Upper lobe of left lung (tissue), 6 donors: ENCODE measurements at regions not wholly inside any gene's neighbourhood (a gene's known extent, or its start where the extent isn't known, plus 50 kb on each side); places are given as distances from the start of the nearest gene placed in this dataset.

Source experiments
- ATAC-seq, 2 donors: fragments of 200-7000 bp; cut with Tn5 transposase; one replicate each; pipeline ENCODE4 v1.9.1; 2022; ENCODE audit warnings: mild to moderate bottlenecking in 2 of 2, moderate library complexity in 2 of 2; ENCODE audit not compliant: low FRiP score in 2 of 2
- DNase-seq, 2 donors: peaks; one replicate each; pipeline ENCODE4 v3.0.0-alpha.2; 2019 to 2020
- H3K27ac ChIP-seq, 4 donors: fragments of 200-600 bp; sonication (generic); one replicate each; pipeline ENCODE4 v1.5.1; 2016 to 2019
- H3K27me3 ChIP-seq, 4 donors: fragments of 200-600 bp; sonication (generic); one replicate each; pipeline ENCODE4 v1.5.1; 2017 to 2019
- H3K36me3 ChIP-seq, 4 donors: fragments of 200-600 bp; sonication (generic); one replicate each; pipeline ENCODE4 v1.5.1; 2016 to 2019
- H3K4me1 ChIP-seq, 4 donors: fragments of 200-600 bp; sonication (generic); one replicate each; pipeline ENCODE4 v1.5.1; 2018 to 2019
- H3K4me3 ChIP-seq, 4 donors: fragments of 200-600 bp; sonication (generic); one replicate each; pipeline ENCODE4 v1.5.1; 2017 to 2019; ENCODE audit warnings: mild to moderate bottlenecking in 2 of 4, moderate library complexity in 1 of 4
- H3K9me3 ChIP-seq, 4 donors: fragments of 200-600 bp; sonication (generic); one replicate each; pipeline ENCODE4 v1.5.1; 2018 to 2019
- EP300 ChIP-seq, 4 donors: sonication (generic); formaldehyde crosslinking; IDR thresholded peaks; one replicate each; pipeline ENCODE4 v1.5.1; 2017; ENCODE audit warnings: antibody characterized with exemption in 4 of 4, control low read depth in 2 of 4
- POLR2A ChIP-seq, 4 donors: fragments of 450-650 bp; IDR thresholded peaks; one replicate each; pipeline ENCODE4 v1.5.1; 2016 to 2017; ENCODE audit warnings: antibody characterized with exemption in 4 of 4, mild to moderate bottlenecking in 2 of 4
- POLR2AphosphoS5 ChIP-seq, 2 donors: sonication (generic); formaldehyde crosslinking; IDR thresholded peaks; one replicate each; pipeline ENCODE4 v1.5.1; 2017; ENCODE audit warnings: antibody characterized with exemption in 2 of 2
- WGBS, 2 donors: methylation state at CpG; one replicate each; pipeline ENCODE4 v1.1.5; 2017 to 2018; 5-methylcytosine and 5-hydroxymethylcytosine counted together
- TF ChIP-seq, protein P1 (sequence below), 6 experiments: fragments of 450-650 bp in 4 of 6; fragments of 200-600 bp in 2 of 6; sonication (generic) in 2 of 6; IDR thresholded peaks; one replicate each; pipeline ENCODE4 v1.5.1; 2016 to 2019; ENCODE audit warnings: antibody characterized with exemption in 6 of 6
- donor health status: DM: no; HTN: no; CAD: no; lungs with moderate emphysema.
- donor health status: DM: no; HTN: yes; CAD: no; lungs with severe emphysema.

DNA sequence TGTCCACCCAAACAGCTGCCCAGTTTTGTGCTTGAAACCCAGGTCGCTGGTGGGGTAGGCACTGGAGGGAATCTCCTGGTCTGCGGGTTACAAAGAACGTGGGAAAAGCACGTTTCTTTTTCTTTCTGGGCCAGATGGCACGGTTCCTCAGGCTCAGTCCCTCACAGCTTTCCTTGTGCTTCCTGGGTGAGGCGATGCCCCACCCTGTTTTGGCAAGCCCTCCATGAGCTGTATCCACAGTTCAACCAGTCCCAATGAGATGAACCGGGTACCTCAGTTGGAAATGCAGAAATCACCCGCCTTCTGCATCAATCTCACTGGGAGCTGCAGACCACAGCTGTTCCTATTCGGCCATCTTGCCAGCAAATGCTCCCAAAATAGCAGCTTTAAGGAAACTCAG is 51.4 kb upstream of the TMTC2 start:
- no peak overlapping the region for H3K4me3 ChIP-seq
- H3K36me3 ChIP-seq: no peaks in the 10 kb centered on the region
- no peak overlapping the region for H3K27ac ChIP-seq
- no peak for ATAC-seq
- H3K4me1 ChIP-seq: no peaks in the 10 kb centered on the region
- no peaks in the 10 kb centered on the region for H3K27me3 ChIP-seq
- no peak for DNase-seq
- no peaks in the 10 kb centered on the region for H3K9me3 ChIP-seq
- WGBS, 2 donors: 91% methylated on average over 9 of the region's 9 CpGs
- TF ChIP-seq POLR2A (IDR thresholded peaks at IDR 0.05): no peak
- TF ChIP-seq POLR2AphosphoS5 (IDR thresholded peaks at IDR 0.05): no peak
- no peak for TF ChIP-seq EP300 (IDR thresholded peaks at IDR 0.05)
- TF ChIP-seq, protein P1, sequence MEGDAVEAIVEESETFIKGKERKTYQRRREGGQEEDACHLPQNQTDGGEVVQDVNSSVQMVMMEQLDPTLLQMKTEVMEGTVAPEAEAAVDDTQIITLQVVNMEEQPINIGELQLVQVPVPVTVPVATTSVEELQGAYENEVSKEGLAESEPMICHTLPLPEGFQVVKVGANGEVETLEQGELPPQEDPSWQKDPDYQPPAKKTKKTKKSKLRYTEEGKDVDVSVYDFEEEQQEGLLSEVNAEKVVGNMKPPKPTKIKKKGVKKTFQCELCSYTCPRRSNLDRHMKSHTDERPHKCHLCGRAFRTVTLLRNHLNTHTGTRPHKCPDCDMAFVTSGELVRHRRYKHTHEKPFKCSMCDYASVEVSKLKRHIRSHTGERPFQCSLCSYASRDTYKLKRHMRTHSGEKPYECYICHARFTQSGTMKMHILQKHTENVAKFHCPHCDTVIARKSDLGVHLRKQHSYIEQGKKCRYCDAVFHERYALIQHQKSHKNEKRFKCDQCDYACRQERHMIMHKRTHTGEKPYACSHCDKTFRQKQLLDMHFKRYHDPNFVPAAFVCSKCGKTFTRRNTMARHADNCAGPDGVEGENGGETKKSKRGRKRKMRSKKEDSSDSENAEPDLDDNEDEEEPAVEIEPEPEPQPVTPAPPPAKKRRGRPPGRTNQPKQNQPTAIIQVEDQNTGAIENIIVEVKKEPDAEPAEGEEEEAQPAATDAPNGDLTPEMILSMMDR (IDR thresholded peaks at IDR 0.05): no peak
